Activated T-helper 1 cell treated with anti-CD3 and anti-CD28 coated beads, Interleukin-12 subunit alpha, Interleukin-12 subunit beta, Interleukin-2, Interleukin-4 antibody, amounts not matched to agents 30 ng/mL and 10 ng/mL and 1 ng/mL, durations not matched to agents 14 hours and 24 hours and 36 hours (primary cell): ENCODE measurements at regions not wholly inside any gene's neighbourhood (a gene's known extent, or its start where the extent isn't known, plus 50 kb on each side); places are given as distances from the start of the nearest gene placed in this dataset.

Source experiments
- DNase-seq: peaks from one replicate; pipeline ENCODE4 v3.0.0; 2021; ENCODE audit warnings: low spot score
- H3K27ac Mint-ChIP-seq: one replicate; pipeline ENCODE4 v1.8.0; 2021; ENCODE audit warnings: mild to moderate bottlenecking, mixed read lengths
- H3K27me3 Mint-ChIP-seq: one replicate; pipeline ENCODE4 v1.8.0; 2022; ENCODE audit warnings: mild to moderate bottlenecking, moderate library complexity, mixed read lengths; ENCODE audit not compliant: insufficient read depth
- H3K36me3 Mint-ChIP-seq: one replicate; pipeline ENCODE4 v1.8.0; 2021; ENCODE audit warnings: low read depth, mixed read lengths
- H3K4me1 Mint-ChIP-seq: one replicate; pipeline ENCODE4 v1.8.0; 2021; ENCODE audit warnings: low read depth, mixed read lengths
- H3K4me3 Mint-ChIP-seq: one replicate; pipeline ENCODE4 v1.8.0; 2021; ENCODE audit warnings: mild to moderate bottlenecking, moderate library complexity, mixed read lengths
- H3K9me3 Mint-ChIP-seq: one replicate; pipeline ENCODE4 v1.8.0; 2021; ENCODE audit warnings: mixed read lengths
- intact Hi-C: fragments of 100-400 bp; cut with micrococcal nuclease; formaldehyde crosslinking; loops from one replicate; pipeline ENCODE4 v1.15.1; 2024

DNA sequence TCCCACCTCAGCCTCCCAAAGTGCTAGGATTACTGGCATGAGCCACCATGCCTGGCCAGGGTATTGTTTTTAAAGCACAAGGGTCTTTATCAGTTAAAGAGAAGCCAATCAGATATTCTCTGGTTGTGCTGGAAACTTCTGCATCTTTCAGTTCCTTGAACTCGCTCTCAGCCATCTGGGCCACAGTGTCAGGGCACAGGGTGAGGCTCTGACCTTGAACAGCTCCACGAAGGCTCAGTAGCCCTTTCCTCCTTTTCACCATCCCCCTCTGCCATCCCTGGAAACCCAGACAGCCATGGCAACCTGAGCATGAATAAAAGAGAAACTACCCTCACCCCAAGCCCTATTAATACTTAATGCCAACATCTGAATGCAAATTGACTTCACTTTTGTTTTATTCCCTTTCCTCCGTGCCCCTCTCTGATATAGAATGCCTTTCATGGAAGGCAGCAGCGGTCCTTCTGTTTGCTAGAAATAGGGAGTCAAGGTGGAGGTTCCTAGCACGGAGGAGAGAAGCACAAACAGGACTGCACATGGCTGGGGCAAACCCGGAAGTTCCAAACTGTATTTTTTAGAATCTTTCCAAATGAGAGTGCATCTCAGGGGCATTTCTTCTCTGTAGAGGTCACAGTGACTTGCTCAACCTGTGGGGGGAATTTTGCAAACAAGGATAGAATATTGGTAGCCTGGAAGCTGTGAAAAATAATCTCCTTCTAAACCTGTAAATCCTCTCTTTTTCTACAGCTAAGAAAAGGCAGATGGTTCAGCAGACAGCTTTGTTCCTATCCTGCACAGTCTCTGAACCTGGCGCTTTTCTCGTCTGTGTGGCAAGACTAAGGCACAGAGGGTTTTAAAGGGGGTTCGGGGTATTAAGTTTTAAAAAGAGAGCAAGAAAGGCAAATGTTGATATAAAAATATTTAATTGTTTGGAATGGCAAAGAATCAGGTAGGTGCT is 176.4 kb upstream of the RREB1 start:
- intact Hi-C loops, result no loop called here

DNA sequence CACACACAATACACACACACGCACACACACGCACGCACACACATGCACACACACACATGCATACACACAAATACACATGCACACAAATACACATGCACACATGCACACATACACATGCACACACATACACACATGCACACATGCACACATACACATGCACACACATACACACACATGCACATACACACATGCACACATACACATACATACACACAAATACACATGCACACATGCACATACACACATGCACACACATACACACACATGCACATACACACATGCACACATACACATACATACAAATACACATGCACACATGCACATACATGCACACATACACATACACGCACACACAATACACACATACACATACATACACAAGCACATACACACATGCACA is 175.4 kb upstream of the RREB1 start:
- Mint-ChIP-seq H3K9me3 (no peaks in the 10 kb centered on the region), H3K4me1 (no peaks in the 10 kb centered on the region), H3K4me3 (no peak overlapping the region), H3K27me3 (peaks cover 14% of the 10 kb centered on the region), H3K27ac (no peak overlapping the region), H3K36me3 (no peaks in the 10 kb centered on the region)
- intact Hi-C loops, result no loop called here
- no peak for DNase-seq

More for the DNA sequence above, 176.4 kb upstream of the RREB1 start:
- no peak for DNase-seq
- Mint-ChIP-seq H3K4me1 (no peaks in the 10 kb centered on the region), H3K36me3 (no peaks in the 10 kb centered on the region), H3K4me3 (no peak overlapping the region), H3K27ac (no peak overlapping the region), H3K27me3 (peaks cover 21% of the 10 kb centered on the region), H3K9me3 (no peaks in the 10 kb centered on the region)

- Mint-ChIP-seq H3K4me3 (no peak overlapping the region), H3K27me3 (peaks cover 14% of the 10 kb centered on the region), H3K9me3 (no peaks in the 10 kb centered on the region), H3K27ac (no peak overlapping the region), H3K36me3 (no peaks in the 10 kb centered on the region), H3K4me1 (no peaks in the 10 kb centered on the region)
- intact Hi-C loops, result no loop called here
- no peak for DNase-seq
Observed at GRCh38 chr6:6932968-6933367, 174.8 kb upstream of the RREB1 start.

DNA sequence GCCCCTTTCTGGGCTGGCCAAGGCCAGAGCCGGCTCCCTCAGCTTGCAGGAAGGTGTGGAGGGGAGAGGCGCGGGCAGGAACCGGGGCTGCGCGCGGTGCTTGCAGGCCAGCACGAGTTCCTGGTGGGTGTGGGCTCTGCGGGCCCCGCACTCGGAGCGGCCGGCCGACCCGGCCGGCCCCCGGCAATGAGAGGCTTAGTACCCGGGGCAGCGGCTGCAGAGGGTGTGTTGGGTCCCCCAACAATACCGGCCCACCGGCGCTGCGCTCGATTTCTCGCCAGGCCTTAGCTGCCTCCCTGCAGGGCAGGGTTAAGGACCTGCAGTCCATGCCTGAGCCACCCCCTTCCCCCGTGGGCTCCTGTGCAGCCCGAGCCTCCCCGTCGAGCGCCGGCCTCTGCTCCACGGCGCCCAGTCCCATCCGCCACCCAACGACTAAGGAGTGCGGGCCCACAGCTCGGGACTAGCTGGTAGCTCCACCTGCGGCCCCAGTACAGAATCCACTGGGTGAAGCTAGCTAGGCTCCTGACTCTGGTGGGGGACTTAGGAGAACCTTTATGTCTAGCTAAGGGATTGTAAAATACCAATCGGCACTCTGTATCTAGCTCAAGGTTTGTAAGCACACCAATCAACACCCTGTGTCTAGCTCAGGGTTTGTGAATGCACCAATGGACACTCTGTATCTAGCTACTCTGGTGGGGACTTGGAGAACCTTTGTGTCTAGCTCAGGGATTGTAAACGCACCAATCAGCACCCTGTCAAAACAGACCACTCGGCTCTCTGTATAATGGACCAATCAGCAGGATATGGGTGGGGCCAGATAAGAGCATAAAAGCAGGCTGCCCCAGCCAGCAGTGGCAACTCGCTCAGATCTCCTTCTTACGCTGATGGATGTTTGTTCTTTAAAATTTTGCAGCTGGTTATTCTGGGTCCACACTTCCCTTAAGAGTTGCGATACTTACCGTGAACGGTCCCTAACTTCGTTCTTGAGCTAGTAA is 167.4 kb upstream of the RREB1 start:
- intact Hi-C loops, result no loop called here
- DNase-seq, result no peak
- Mint-ChIP-seq H3K9me3 (no peaks in the 10 kb centered on the region), H3K36me3 (no peaks in the 10 kb centered on the region), H3K4me1 (peaks cover 15% of the 10 kb centered on the region), H3K4me3 (no peak overlapping the region), H3K27me3 (peaks cover 7% of the 10 kb centered on the region), H3K27ac (no peak overlapping the region)

DNA sequence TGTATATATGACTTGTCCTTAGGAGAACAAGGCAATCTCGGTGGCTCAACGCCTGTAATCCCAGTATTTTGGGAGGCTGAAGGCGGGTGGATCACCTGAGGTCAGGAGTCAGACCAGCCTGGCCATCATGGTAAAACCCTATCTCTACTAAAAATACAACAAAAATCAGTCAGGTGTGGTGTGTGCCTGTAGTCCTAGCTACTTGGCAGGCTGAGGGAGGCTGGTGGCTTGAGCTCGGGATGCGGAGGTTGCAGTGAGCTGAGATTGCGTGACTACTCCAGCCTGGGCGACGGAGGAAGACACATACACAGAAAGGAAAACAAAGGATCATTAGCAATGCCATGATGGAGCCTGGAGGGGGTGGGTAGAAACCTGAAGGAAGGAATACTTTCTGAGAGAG is 166.6 kb upstream of the RREB1 start:
- no peak for DNase-seq
- no peaks in the 10 kb centered on the region for H3K9me3 Mint-ChIP-seq
- H3K36me3 Mint-ChIP-seq, result no peaks in the 10 kb centered on the region
- peaks cover 9% of the 10 kb centered on the region for H3K27me3 Mint-ChIP-seq
- H3K4me3 Mint-ChIP-seq, result no peak overlapping the region
- intact Hi-C loops, result no loop called here
- H3K4me1 Mint-ChIP-seq, result peaks cover 15% of the 10 kb centered on the region
- no peak overlapping the region for H3K27ac Mint-ChIP-seq

GRCh38 chr6:6942091-6942490 is 165.7 kb upstream of the RREB1 start:
- intact Hi-C loops, result no loop called here
- no peak overlapping the region for H3K4me3 Mint-ChIP-seq
- no peak overlapping the region for H3K27ac Mint-ChIP-seq
- H3K4me1 Mint-ChIP-seq, result peaks cover 15% of the 10 kb centered on the region
- H3K9me3 Mint-ChIP-seq, result no peaks in the 10 kb centered on the region
- peaks cover 9% of the 10 kb centered on the region for H3K27me3 Mint-ChIP-seq
- H3K36me3 Mint-ChIP-seq, result no peaks in the 10 kb centered on the region
- DNase-seq, result no peak

- H3K4me1 Mint-ChIP-seq, result peaks cover 15% of the 10 kb centered on the region
- H3K36me3 Mint-ChIP-seq, result no peaks in the 10 kb centered on the region
- DNase-seq, result no peak
- H3K27me3 Mint-ChIP-seq, result peaks cover 9% of the 10 kb centered on the region
- H3K4me3 Mint-ChIP-seq, result no peak overlapping the region
- H3K27ac Mint-ChIP-seq, result peak overlapping the region; percentile 4
- no peaks in the 10 kb centered on the region for H3K9me3 Mint-ChIP-seq
- intact Hi-C loops, result no loop called here
Observed at GRCh38 chr6:6942831-6943230, 164.9 kb upstream of the RREB1 start.

GRCh38 chr6:6943421-6943820 is 164.3 kb upstream of the RREB1 start:
- peaks cover 9% of the 10 kb centered on the region for H3K27me3 Mint-ChIP-seq
- no peak overlapping the region for H3K4me3 Mint-ChIP-seq
- H3K36me3 Mint-ChIP-seq, result no peaks in the 10 kb centered on the region
- H3K27ac Mint-ChIP-seq, result peak overlapping the region; percentile 4
- no peaks in the 10 kb centered on the region for H3K9me3 Mint-ChIP-seq
- peaks cover 15% of the 10 kb centered on the region for H3K4me1 Mint-ChIP-seq
- DNase-seq, result no peak
- intact Hi-C loops, result no loop called here

GRCh38 chr6:6946206-6947155 is 161.3 kb upstream of the RREB1 start:
- no peak overlapping the region for H3K27ac Mint-ChIP-seq
- H3K27me3 Mint-ChIP-seq, result peaks cover 6% of the 10 kb centered on the region
- peaks cover 7% of the 10 kb centered on the region for H3K9me3 Mint-ChIP-seq
- intact Hi-C loops, result no loop called here
- no peak overlapping the region for H3K4me3 Mint-ChIP-seq
- no peak for DNase-seq
- H3K4me1 Mint-ChIP-seq, result peaks cover 15% of the 10 kb centered on the region
- H3K36me3 Mint-ChIP-seq, result no peaks in the 10 kb centered on the region

GRCh38 chr6:6950373-6951145 is 157.2 kb upstream of the RREB1 start:
- no peak overlapping the region for H3K27ac Mint-ChIP-seq
- peaks cover 5% of the 10 kb centered on the region for H3K27me3 Mint-ChIP-seq
- no peak overlapping the region for H3K4me3 Mint-ChIP-seq
- H3K9me3 Mint-ChIP-seq, result peaks cover 12% of the 10 kb centered on the region
- no peaks in the 10 kb centered on the region for H3K36me3 Mint-ChIP-seq
- intact Hi-C loops, result no loop called here
- H3K4me1 Mint-ChIP-seq, result no peaks in the 10 kb centered on the region
- no peak for DNase-seq

- H3K27ac Mint-ChIP-seq, result no peak overlapping the region
- intact Hi-C loops, result no loop called here
- peaks cover 12% of the 10 kb centered on the region for H3K9me3 Mint-ChIP-seq
- no peak for DNase-seq
- peaks cover 4% of the 10 kb centered on the region for H3K27me3 Mint-ChIP-seq
- H3K4me1 Mint-ChIP-seq, result no peaks in the 10 kb centered on the region
- H3K4me3 Mint-ChIP-seq, result no peak overlapping the region
- H3K36me3 Mint-ChIP-seq, result no peaks in the 10 kb centered on the region
Observed at GRCh38 chr6:6951355-6951754, 156.4 kb upstream of the RREB1 start.
